T-helper 17 cell (primary cell): ENCODE measurements at regions not wholly inside any gene's neighbourhood (a gene's known extent, or its start where the extent isn't known, plus 50 kb on each side); places are given as distances from the start of the nearest gene placed in this dataset.
"Not testable (repeated sequence)": the region's sequence is repeated elsewhere in the genome, so short reads cannot be mapped to it uniquely, and the experiment has no call there.

Experiments
- ATAC-seq: fragments of 150-1000 bp; cut with Tn5 transposase; 2 replicates; pipeline ENCODE4 v1.10.0; 2021; ENCODE audit warnings: mild to moderate bottlenecking, moderate library complexity
- DNase-seq, 3 donors: peaks; one replicate each; pipeline versions ENCODE4 v3.0.0 to v3.0.0-alpha.2; 2020 to 2021
- H3K9me3 ChIP-seq: one replicate; pipeline ENCODE4 v1.7.0; 2013; ENCODE audit warnings: low read length, mild to moderate bottlenecking; ENCODE audit not compliant: control insufficient read depth, poor library complexity, severe bottlenecking
- H3K27ac Mint-ChIP-seq: one replicate; pipeline ENCODE4 v1.8.0; 2022; ENCODE audit warnings: mild to moderate bottlenecking, moderate library complexity, mixed read lengths
- H3K27me3 Mint-ChIP-seq: one replicate; pipeline ENCODE4 v1.8.0; 2022; ENCODE audit warnings: mixed read lengths
- H3K36me3 Mint-ChIP-seq: one replicate; pipeline ENCODE4 v1.8.0; 2022; ENCODE audit warnings: low read depth, mixed read lengths
- H3K4me1 Mint-ChIP-seq: one replicate; pipeline ENCODE4 v1.8.0; 2022; ENCODE audit warnings: mild to moderate bottlenecking, mixed read lengths
- H3K4me3 Mint-ChIP-seq: one replicate; pipeline ENCODE4 v1.8.0; 2022; ENCODE audit warnings: mild to moderate bottlenecking, moderate library complexity, mixed read lengths

DNA sequence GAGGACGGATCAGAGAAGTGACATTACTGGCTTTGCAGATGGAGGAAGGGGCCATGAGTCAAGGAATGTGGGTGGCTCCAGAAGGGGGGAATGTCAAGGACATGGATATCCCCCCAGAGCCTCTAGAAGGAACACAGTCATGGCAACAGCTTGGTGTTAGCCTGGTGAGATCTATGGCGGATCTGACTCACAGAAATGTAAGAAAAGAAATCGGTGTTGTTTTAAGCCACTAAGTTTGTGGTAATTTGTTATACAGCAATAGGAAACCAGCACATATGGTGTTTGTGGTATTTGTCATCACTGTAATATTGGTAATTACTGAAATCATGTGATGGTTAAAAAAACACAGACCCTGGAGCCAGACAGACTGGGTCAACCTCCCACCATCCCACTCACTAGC is 236.2 kb downstream of the SETD4 start:
- DNase-seq (no peak), ATAC-seq (no peak)
- peaks cover 42% of the 10 kb centered on the region for H3K27me3 Mint-ChIP-seq
- H3K36me3 Mint-ChIP-seq: peaks cover 6% of the 10 kb centered on the region
- no peak overlapping the region for H3K4me3 Mint-ChIP-seq
- H3K9me3 ChIP-seq: no peaks in the 10 kb centered on the region
- H3K27ac Mint-ChIP-seq: no peak overlapping the region
- peaks cover 3% of the 10 kb centered on the region for H3K4me1 Mint-ChIP-seq

DNA sequence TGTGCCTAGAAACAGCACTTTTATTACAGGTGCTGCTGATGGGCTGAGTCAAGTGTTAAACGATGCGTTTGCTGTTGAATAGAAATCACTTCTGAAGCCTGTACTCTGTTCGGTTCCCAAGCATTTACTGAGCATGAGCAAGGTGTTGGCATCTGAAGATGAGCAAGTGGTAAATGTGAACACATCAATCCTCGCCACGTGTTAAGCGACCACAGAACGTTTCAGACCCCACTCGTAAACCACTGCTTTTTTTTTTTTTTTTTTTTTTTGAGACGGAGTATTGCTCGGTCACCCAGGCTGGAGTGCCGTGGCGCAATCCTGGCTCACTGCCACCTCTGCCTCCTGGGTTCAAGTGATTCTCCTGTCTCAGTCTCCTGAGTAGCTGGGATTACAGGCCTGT is 241.2 kb downstream of the SETD4 start:
- Mint-ChIP-seq H3K36me3 (peaks cover 3% of the 10 kb centered on the region), H3K4me1 (peaks cover 2% of the 10 kb centered on the region), H3K27ac (no peak overlapping the region), H3K27me3 (peaks cover 12% of the 10 kb centered on the region), H3K4me3 (no peak overlapping the region)
- H3K9me3 ChIP-seq: no peaks in the 10 kb centered on the region
- ATAC-seq (no peak), DNase-seq (no peak)

DNA sequence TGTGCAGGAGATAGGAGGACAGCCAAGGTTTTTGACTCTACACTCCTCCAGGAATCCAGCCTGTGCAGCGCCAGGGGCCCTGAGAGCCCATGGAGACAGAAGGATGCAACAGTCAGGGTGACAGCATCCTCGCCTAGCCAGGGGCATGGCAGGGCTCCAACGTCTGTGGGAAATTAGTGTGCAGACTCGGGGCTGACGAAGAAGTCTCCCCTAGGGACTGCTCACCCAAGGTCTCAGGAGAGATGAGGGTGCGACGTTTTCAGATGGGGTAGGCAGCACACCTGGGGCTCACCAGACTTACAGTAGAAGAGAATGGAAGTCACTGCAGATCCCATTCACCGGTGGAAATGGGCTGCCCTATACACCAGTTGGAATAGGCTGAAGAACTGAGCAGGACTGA is 241.7 kb downstream of the SETD4 start:
- no peaks in the 10 kb centered on the region for H3K9me3 ChIP-seq
- Mint-ChIP-seq H3K27me3 (peaks cover 8% of the 10 kb centered on the region), H3K36me3 (peaks cover 3% of the 10 kb centered on the region), H3K27ac (no peak overlapping the region), H3K4me3 (no peak overlapping the region), H3K4me1 (peaks cover 2% of the 10 kb centered on the region)
- DNase-seq (no peak), ATAC-seq (no peak)

DNA sequence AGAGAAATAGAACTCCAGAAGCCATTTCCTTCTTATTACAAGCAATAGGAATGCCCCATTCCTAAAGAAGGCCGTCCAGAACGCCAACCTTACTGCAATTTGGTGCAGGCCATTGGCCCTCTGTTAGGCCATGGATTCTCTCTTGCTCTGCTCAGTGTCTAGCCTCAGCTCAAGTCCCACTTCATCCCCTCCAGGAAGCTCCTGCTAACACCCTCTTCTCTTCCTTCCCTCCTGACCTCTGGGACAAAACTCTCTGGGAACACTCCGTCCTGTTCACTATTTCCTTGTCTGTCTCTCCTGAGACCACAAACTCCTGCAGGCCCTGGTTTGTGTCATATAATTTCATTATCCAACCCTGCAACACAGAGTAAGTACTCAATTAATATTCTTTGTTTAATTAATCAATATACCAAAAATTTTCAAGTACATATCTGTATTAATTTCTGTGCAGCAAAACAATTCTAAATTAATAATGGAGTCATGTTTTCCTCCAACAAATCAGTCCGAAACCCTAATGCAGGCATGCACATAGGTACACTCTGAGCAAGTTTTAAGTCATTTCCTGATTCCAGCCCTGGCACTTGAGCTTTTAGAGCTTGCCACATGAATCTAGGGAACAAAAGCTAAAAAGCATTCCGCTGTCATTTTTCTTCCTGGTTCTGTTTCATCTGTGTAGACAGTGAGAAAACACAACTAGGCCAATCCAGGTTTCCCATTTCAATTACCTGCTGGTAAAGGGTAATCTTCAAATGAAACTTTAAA is 245.3 kb downstream of the SETD4 start:
- peaks cover 22% of the 10 kb centered on the region for H3K27me3 Mint-ChIP-seq
- DNase-seq: no peak
- no peak for ATAC-seq
- peaks cover 5% of the 10 kb centered on the region for H3K4me1 Mint-ChIP-seq
- peaks cover 2% of the 10 kb centered on the region for H3K36me3 Mint-ChIP-seq
- H3K4me3 Mint-ChIP-seq: no peak overlapping the region
- no peak overlapping the region for H3K27ac Mint-ChIP-seq
- H3K9me3 ChIP-seq: no peaks in the 10 kb centered on the region

DNA sequence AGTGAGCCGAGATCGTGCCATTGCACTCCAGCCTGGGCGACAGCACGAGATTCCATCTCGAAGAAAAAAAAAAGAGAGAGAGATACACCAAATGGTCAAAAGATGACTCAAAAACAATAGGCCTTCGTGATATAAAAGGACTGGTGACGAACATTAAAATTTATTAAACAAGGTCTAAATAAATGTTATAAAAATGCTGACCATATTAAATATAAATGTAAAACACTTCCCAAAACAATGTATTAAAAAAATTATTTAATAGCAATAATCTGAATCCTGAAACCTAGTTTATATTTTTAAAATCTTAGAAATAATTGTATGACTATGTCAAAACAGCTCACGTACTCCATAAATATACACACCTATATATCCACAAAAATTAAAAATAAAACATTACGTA is 247.6 kb downstream of the SETD4 start:
- no peak for DNase-seq
- H3K27ac Mint-ChIP-seq: no peak overlapping the region
- ATAC-seq: no peak
- H3K27me3 Mint-ChIP-seq: peaks cover 43% of the 10 kb centered on the region
- H3K9me3 ChIP-seq: no peaks in the 10 kb centered on the region
- H3K4me1 Mint-ChIP-seq: peaks cover 5% of the 10 kb centered on the region
- no peak overlapping the region for H3K4me3 Mint-ChIP-seq
- H3K36me3 Mint-ChIP-seq: peaks cover 2% of the 10 kb centered on the region

DNA sequence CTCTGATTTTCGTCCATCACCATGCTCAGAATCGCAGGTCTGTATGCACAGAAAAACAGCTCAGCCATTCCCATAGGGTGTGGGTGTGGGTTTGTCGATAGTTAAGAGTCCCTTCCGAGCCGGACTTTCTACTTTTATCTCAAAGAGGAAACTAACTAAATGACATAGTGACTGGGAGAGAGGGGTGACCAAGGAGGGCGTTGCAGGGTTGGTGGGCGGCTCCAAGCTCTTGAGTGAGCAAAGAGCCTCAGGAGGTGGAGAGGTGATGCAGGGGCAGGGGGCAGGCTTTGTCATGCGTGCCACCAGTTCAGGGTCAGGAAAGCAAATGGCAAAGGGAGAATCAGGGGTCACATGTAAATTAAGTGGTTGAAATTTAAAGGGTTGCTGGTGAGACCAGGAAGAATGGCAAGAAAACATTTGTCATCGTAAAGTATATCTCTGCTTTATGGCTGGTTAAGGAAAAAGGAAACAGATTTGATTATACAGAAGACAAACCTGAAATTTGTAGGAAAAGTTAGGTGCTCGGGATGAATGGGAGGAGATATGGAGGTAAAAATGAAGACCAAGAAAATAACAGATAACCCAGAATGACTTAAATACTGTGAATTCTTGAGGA is 249.0 kb downstream of the SETD4 start:
- no peak overlapping the region for H3K4me3 Mint-ChIP-seq
- H3K36me3 Mint-ChIP-seq: peaks cover 2% of the 10 kb centered on the region
- H3K27ac Mint-ChIP-seq: no peak overlapping the region
- ATAC-seq: no peak
- peaks cover 38% of the 10 kb centered on the region for H3K27me3 Mint-ChIP-seq
- H3K9me3 ChIP-seq: no peaks in the 10 kb centered on the region
- DNase-seq: no peak
- peaks cover 5% of the 10 kb centered on the region for H3K4me1 Mint-ChIP-seq

DNA sequence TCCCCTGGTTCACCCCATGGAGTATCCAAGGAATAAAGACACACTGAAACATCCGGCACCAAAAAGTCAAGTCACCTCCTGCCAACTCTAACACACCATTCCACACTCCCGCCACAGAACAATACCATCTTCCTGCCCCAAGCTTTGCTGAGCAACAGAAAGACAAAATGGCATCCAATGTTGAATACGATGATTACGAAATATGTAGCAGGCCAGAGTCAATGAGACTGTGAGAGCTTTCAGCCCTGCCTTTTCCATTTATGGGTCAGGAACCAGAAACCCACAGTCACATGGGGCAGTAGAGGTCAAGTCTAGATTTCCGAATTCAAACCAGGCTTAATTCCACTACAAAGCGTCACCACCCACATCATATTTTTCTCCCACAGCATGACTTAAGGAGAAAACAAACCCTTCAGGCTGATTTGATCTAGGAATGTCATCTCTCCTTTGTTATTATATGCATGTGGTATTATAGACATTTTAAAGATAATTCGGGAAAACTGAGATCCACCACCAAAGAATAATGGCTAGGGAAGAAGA is 249.8 kb downstream of the SETD4 start:
- H3K4me1 Mint-ChIP-seq: peaks cover 5% of the 10 kb centered on the region
- H3K36me3 Mint-ChIP-seq: peaks cover 2% of the 10 kb centered on the region
- no peak for DNase-seq
- peaks cover 41% of the 10 kb centered on the region for H3K27me3 Mint-ChIP-seq
- H3K9me3 ChIP-seq: no peaks in the 10 kb centered on the region
- no peak for ATAC-seq
- no peak overlapping the region for H3K4me3 Mint-ChIP-seq
- no peak overlapping the region for H3K27ac Mint-ChIP-seq

GRCh38 chr21:35801391-35801790 is 258.9 kb downstream of the SETD4 start:
- DNase-seq (no peak), ATAC-seq (no peak)
- Mint-ChIP-seq H3K4me1 (no peaks in the 10 kb centered on the region), H3K27me3 (peaks cover 53% of the 10 kb centered on the region), H3K36me3 (peaks cover 2% of the 10 kb centered on the region), H3K4me3 (no peak overlapping the region), H3K27ac (no peak overlapping the region)
- H3K9me3 ChIP-seq: no peaks in the 10 kb centered on the region

DNA sequence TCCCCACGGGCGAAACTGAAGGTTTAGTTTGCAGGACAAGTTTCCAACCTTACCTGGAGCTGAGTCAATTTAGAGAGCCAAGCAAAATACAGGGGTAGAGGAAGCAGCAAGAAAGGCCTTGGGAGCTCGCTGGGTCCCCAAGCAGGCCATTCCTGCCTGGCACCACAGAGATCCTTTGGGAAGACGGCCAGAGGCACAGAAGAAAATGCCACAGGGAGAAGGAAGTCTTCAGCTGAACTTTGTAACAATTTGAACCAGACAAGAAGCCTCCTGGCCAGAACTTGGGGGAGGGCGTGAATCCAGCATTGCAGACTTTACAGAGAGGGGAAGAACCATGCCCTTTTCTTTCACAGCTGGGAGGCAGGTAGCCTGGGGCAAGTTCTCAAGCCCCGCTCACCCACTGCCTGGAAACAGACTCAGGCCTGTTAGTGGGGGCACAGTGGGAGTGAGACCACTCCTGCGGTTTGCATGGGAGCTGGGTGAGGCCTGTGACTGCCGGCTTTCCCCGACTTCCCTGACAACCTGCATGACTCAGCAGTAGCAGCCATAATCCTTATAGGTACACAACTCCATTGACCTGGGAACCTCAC is 259.4 kb downstream of the SETD4 start:
- H3K27ac Mint-ChIP-seq, H3K9me3 ChIP-seq, DNase-seq, H3K36me3 Mint-ChIP-seq, H3K4me1 Mint-ChIP-seq, ATAC-seq, H3K4me3 Mint-ChIP-seq: not testable (repeated sequence)
- H3K27me3 Mint-ChIP-seq: peaks cover 56% of the 10 kb centered on the region

DNA sequence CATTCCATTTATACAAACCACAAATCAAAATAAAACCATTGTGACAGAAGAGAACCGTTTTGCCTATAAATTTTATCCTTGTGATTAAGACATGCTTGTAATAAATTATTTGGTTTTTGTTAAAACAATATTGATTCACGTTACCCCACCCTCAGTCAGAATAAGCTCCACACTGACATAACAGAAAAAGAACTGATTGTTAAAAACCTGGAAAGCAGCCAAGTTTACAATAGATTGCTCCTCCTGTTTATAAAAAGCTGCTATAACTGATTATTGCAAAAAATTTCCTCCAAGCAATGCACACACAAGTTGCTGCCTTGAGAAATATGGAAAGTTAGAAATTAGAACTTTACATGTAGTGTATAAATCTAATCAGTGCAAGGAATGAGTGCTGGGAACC is 263.5 kb downstream of the SETD4 start:
- DNase-seq (no peak), ATAC-seq (no peak)
- Mint-ChIP-seq H3K36me3 (peaks cover 2% of the 10 kb centered on the region), H3K4me3 (no peak overlapping the region), H3K4me1 (no peaks in the 10 kb centered on the region), H3K27ac (no peak overlapping the region), H3K27me3 (peaks cover 41% of the 10 kb centered on the region)
- no peaks in the 10 kb centered on the region for H3K9me3 ChIP-seq

GRCh38 chr21:35794527-35794926 is 265.8 kb downstream of the SETD4 start:
- ATAC-seq, H3K27ac Mint-ChIP-seq, DNase-seq, H3K36me3 Mint-ChIP-seq, H3K9me3 ChIP-seq, H3K4me1 Mint-ChIP-seq, H3K4me3 Mint-ChIP-seq: not testable (repeated sequence)
- H3K27me3 Mint-ChIP-seq: peaks cover 25% of the 10 kb centered on the region

- DNase-seq: no peak
- Mint-ChIP-seq H3K27ac (no peak overlapping the region), H3K27me3 (peaks cover 16% of the 10 kb centered on the region), H3K4me1 (no peaks in the 10 kb centered on the region), H3K36me3 (no peaks in the 10 kb centered on the region), H3K4me3 (no peak overlapping the region)
- ATAC-seq: no peak
- no peaks in the 10 kb centered on the region for H3K9me3 ChIP-seq
These were observed 267.6 kb downstream of the SETD4 start for GRCh38 chr21:35792569-35793305.
